ENCODE measurements at regions not wholly inside any gene's neighbourhood (a gene's known extent, or its start where the extent isn't known, plus 50 kb on each side); places are given as distances from the start of the nearest gene placed in this dataset.

DNA sequence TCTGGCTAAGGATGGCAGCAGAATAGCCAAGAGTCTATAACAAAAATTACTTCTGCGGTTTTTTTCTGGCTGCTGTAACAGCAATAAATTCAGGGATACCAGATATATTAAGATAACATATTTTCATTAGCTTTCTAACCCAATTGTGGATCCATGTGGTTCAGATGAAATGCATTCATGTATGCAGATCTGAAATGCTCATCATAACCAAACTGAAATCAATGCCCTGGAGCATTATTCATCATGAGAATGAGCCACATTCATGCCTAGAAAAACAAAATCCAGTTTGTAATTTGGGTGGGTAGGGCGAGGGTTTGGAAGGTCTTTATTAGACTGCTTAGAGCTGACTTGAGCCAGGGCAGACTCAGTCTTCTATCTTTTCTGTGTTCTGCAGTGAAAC is 69.8 kb upstream of the SEMA3A start:
- no peaks in the 10 kb centered on the region for H3K79me2 ChIP-seq (replicated peaks; ENCODE audit: insufficient read depth)
- H3F3A ChIP-seq (replicated peaks; ENCODE audit: low read depth), result no peaks in the 10 kb centered on the region
- ATAC-seq, result no peak
- H3K4me2 ChIP-seq, result no peak overlapping the region
- peak overlapping the region; percentile 69 for H2AFZ ChIP-seq
- H3K36me3 Mint-ChIP-seq (ENCODE audit: low read depth), result peaks cover 4% of the 10 kb centered on the region; the same call in 1 of the 3 replicates
- no peaks in the 10 kb centered on the region for H3K4me1 ChIP-seq (ENCODE audit: insufficient read depth)
- H3K27me3 ChIP-seq (ENCODE audit: insufficient read depth), result no peaks in the 10 kb centered on the region
- DNase-seq (ENCODE audit: low spot score), result no peak
- no peaks in the 10 kb centered on the region; the same call in 1 of the 3 replicates for H3K4me1 Mint-ChIP-seq
- no peaks in the 10 kb centered on the region for H4K20me1 ChIP-seq (replicated peaks; ENCODE audit: insufficient read depth)
- TF ChIP-seq, protein P1, sequence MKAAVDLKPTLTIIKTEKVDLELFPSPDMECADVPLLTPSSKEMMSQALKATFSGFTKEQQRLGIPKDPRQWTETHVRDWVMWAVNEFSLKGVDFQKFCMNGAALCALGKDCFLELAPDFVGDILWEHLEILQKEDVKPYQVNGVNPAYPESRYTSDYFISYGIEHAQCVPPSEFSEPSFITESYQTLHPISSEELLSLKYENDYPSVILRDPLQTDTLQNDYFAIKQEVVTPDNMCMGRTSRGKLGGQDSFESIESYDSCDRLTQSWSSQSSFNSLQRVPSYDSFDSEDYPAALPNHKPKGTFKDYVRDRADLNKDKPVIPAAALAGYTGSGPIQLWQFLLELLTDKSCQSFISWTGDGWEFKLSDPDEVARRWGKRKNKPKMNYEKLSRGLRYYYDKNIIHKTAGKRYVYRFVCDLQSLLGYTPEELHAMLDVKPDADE (IDR thresholded peaks at IDR 0.05), result no peak
- TF ChIP-seq POLR2AphosphoS5 (IDR thresholded peaks at IDR 0.05; ENCODE audit: low read depth) (no peak), ZNF114 (CRISPR knock-in tag; IDR thresholded peaks at IDR 0.05) (no peak), EZH2 (IDR thresholded peaks at IDR 0.05; ENCODE audit: low read depth, unreplicated experiment) (no peak), EZH2phosphoT487 (IDR thresholded peaks at IDR 0.05; ENCODE audit: unreplicated experiment) (no peak), STAT1 (IDR thresholded peaks at IDR 0.05; ENCODE audit: unreplicated experiment) (no peak), ZNF331 (CRISPR knock-in tag; IDR thresholded peaks at IDR 0.05; ENCODE audit: low read depth) (no peak), NANOG (IDR thresholded peaks at IDR 0.05; ENCODE audit: borderline replicate concordance) (no peak), JUNB (IDR thresholded peaks at IDR 0.05; ENCODE audit: unreplicated experiment) (no peak), CREB1 (CRISPR knock-in tag; IDR thresholded peaks at IDR 0.05; ENCODE audit: low read depth) (no peak)
- TF ChIP-seq, protein P2, sequence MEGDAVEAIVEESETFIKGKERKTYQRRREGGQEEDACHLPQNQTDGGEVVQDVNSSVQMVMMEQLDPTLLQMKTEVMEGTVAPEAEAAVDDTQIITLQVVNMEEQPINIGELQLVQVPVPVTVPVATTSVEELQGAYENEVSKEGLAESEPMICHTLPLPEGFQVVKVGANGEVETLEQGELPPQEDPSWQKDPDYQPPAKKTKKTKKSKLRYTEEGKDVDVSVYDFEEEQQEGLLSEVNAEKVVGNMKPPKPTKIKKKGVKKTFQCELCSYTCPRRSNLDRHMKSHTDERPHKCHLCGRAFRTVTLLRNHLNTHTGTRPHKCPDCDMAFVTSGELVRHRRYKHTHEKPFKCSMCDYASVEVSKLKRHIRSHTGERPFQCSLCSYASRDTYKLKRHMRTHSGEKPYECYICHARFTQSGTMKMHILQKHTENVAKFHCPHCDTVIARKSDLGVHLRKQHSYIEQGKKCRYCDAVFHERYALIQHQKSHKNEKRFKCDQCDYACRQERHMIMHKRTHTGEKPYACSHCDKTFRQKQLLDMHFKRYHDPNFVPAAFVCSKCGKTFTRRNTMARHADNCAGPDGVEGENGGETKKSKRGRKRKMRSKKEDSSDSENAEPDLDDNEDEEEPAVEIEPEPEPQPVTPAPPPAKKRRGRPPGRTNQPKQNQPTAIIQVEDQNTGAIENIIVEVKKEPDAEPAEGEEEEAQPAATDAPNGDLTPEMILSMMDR (conservative IDR thresholded peaks at IDR 0.05; ENCODE audit: low read depth in 2 of 2), result no peak
- TF ChIP-seq, protein P3, sequence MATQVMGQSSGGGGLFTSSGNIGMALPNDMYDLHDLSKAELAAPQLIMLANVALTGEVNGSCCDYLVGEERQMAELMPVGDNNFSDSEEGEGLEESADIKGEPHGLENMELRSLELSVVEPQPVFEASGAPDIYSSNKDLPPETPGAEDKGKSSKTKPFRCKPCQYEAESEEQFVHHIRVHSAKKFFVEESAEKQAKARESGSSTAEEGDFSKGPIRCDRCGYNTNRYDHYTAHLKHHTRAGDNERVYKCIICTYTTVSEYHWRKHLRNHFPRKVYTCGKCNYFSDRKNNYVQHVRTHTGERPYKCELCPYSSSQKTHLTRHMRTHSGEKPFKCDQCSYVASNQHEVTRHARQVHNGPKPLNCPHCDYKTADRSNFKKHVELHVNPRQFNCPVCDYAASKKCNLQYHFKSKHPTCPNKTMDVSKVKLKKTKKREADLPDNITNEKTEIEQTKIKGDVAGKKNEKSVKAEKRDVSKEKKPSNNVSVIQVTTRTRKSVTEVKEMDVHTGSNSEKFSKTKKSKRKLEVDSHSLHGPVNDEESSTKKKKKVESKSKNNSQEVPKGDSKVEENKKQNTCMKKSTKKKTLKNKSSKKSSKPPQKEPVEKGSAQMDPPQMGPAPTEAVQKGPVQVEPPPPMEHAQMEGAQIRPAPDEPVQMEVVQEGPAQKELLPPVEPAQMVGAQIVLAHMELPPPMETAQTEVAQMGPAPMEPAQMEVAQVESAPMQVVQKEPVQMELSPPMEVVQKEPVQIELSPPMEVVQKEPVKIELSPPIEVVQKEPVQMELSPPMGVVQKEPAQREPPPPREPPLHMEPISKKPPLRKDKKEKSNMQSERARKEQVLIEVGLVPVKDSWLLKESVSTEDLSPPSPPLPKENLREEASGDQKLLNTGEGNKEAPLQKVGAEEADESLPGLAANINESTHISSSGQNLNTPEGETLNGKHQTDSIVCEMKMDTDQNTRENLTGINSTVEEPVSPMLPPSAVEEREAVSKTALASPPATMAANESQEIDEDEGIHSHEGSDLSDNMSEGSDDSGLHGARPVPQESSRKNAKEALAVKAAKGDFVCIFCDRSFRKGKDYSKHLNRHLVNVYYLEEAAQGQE (IDR thresholded peaks at IDR 0.05; ENCODE audit: unreplicated experiment), result no peak
- TF ChIP-seq, protein P4, sequence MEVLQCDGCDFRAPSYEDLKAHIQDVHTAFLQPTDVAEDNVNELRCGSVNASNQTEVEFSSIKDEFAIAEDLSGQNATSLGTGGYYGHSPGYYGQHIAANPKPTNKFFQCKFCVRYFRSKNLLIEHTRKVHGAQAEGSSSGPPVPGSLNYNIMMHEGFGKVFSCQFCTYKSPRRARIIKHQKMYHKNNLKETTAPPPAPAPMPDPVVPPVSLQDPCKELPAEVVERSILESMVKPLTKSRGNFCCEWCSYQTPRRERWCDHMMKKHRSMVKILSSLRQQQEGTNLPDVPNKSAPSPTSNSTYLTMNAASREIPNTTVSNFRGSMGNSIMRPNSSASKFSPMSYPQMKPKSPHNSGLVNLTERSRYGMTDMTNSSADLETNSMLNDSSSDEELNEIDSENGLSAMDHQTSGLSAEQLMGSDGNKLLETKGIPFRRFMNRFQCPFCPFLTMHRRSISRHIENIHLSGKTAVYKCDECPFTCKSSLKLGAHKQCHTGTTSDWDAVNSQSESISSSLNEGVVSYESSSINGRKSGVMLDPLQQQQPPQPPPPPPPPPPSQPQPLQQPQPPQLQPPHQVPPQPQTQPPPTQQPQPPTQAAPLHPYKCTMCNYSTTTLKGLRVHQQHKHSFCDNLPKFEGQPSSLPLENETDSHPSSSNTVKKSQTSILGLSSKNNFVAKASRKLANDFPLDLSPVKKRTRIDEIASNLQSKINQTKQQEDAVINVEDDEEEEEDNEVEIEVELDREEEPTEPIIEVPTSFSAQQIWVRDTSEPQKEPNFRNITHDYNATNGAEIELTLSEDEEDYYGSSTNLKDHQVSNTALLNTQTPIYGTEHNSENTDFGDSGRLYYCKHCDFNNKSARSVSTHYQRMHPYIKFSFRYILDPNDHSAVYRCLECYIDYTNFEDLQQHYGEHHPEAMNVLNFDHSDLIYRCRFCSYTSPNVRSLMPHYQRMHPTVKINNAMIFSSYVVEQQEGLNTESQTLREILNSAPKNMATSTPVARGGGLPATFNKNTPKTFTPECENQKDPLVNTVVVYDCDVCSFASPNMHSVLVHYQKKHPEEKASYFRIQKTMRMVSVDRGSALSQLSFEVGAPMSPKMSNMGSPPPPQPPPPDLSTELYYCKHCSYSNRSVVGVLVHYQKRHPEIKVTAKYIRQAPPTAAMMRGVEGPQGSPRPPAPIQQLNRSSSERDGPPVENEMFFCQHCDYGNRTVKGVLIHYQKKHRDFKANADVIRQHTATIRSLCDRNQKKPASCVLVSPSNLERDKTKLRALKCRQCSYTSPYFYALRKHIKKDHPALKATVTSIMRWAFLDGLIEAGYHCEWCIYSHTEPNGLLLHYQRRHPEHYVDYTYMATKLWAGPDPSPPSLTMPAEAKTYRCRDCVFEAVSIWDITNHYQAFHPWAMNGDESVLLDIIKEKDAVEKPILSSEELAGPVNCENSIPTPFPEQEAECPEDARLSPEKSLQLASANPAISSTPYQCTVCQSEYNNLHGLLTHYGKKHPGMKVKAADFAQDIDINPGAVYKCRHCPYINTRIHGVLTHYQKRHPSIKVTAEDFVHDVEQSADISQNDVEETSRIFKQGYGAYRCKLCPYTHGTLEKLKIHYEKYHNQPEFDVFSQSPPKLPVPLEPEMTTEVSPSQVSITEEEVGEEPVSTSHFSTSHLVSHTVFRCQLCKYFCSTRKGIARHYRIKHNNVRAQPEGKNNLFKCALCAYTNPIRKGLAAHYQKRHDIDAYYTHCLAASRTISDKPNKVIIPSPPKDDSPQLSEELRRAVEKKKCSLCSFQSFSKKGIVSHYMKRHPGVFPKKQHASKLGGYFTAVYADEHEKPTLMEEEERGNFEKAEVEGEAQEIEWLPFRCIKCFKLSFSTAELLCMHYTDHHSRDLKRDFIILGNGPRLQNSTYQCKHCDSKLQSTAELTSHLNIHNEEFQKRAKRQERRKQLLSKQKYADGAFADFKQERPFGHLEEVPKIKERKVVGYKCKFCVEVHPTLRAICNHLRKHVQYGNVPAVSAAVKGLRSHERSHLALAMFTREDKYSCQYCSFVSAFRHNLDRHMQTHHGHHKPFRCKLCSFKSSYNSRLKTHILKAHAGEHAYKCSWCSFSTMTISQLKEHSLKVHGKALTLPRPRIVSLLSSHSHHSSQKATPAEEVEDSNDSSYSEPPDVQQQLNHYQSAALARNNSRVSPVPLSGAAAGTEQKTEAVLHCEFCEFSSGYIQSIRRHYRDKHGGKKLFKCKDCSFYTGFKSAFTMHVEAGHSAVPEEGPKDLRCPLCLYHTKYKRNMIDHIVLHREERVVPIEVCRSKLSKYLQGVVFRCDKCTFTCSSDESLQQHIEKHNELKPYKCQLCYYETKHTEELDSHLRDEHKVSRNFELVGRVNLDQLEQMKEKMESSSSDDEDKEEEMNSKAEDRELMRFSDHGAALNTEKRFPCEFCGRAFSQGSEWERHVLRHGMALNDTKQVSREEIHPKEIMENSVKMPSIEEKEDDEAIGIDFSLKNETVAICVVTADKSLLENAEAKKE (CRISPR knock-in tag; IDR thresholded peaks at IDR 0.05), result no peak
- no peak overlapping the region for H3K27ac ChIP-seq (ENCODE audit: low read depth)
- H3K9me2 ChIP-seq (ENCODE audit: insufficient read depth), result no peaks in the 10 kb centered on the region
- peaks cover 4% of the 10 kb centered on the region; the same call in 1 of the 3 replicates for H3K9me3 Mint-ChIP-seq
- H3K27ac Mint-ChIP-seq, result no peak overlapping the region
- H3K4me3 ChIP-seq, result no peak overlapping the region
- H3K27me3 Mint-ChIP-seq (ENCODE audit: insufficient read depth, low read depth, poor library complexity), result no peaks in the 10 kb centered on the region
- no peak overlapping the region for H3K4me3 Mint-ChIP-seq
- H3K36me3 ChIP-seq (ENCODE audit: insufficient read depth), result no peaks in the 10 kb centered on the region

Measured in GM23338 (cell line).